ENCODE measurements at regions not wholly inside any gene's neighbourhood (a gene's known extent, or its start where the extent isn't known, plus 50 kb on each side); places are given as distances from the start of the nearest gene placed in this dataset.
A peak's percentile ranks its signal among the peaks of the same experiment; 100 is the strongest.

- DNase-seq = no peak
- TF ChIP-seq, protein P1, sequence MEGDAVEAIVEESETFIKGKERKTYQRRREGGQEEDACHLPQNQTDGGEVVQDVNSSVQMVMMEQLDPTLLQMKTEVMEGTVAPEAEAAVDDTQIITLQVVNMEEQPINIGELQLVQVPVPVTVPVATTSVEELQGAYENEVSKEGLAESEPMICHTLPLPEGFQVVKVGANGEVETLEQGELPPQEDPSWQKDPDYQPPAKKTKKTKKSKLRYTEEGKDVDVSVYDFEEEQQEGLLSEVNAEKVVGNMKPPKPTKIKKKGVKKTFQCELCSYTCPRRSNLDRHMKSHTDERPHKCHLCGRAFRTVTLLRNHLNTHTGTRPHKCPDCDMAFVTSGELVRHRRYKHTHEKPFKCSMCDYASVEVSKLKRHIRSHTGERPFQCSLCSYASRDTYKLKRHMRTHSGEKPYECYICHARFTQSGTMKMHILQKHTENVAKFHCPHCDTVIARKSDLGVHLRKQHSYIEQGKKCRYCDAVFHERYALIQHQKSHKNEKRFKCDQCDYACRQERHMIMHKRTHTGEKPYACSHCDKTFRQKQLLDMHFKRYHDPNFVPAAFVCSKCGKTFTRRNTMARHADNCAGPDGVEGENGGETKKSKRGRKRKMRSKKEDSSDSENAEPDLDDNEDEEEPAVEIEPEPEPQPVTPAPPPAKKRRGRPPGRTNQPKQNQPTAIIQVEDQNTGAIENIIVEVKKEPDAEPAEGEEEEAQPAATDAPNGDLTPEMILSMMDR (IDR thresholded peaks at IDR 0.05; ENCODE audit: control extremely low read depth, extremely low read depth) = no peak
- WGBS, 2 donors = 9 to 20% methylated on average over 12 of the region's 12 CpGs
- Histone ChIP-seq H3K27me3 (ENCODE audit: control insufficient read depth in 3 of 3, insufficient read depth in 3 of 3, low read length in 2 of 3) (no peaks in the 10 kb centered on the region), H3K4me1 (ENCODE audit: control insufficient read depth in 5 of 5, insufficient read depth in 5 of 5, low read length in 5 of 5) (peaks cover 0 to 14% (median 0%) of the 10 kb centered on the region in 5 donors), H3K9ac (ENCODE audit: insufficient read depth in 1 of 2, low read length in 2 of 2) (no peak overlapping the region), H3K4me3 (peak overlapping the region; percentile 24), H3K9me3 (ENCODE audit: control insufficient read depth in 4 of 4, insufficient read depth in 3 of 4, low read length in 3 of 4) (no peaks in the 10 kb centered on the region), H3K27ac (ENCODE audit: low read depth in 1 of 2, low read length in 1 of 2) (peak overlapping the region in 1 of 2 donors; percentile 81), H3K36me3 (ENCODE audit: control insufficient read depth in 4 of 4, insufficient read depth in 4 of 4, low read length in 4 of 4) (peaks cover 0 to 7% (median 0%) of the 10 kb centered on the region in 4 donors)
- ATAC-seq (ENCODE audit: insufficient read depth, low FRiP score) = peak; percentile 76
Measured at GRCh38 chr9:129282272-129282671, 104.2 kb upstream of the IER5L start.

DNA sequence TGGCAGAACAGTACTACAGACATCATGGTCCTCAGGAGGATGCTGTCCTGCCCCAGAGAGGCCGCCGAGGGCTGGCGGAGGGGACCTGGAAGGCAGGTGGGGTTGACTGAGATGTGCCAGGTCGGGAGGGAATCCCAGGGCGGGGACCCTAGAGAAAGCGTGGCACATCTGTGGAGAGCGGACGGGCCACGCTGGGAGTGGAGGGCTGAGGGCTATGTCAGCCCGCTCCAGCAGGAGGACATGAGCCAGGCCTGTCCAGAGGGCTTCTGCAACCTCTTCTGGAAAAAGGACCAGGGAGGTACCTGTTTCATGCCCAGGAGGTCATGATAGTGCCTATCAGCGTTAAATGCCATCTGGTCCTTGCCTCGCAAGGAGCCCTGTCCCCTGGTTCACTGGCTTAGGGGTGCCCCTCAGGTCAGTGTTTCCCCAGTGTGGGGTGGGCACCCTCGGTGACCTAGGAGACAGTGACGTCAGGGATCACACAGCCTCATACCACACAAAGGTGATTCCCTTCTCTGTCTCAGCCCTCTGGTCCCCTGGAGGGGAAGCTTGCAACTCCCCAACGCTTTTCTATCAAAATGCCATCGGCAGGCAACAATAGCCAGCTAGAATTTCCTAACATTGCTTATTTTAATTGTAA, 103.6 kb upstream of the IER5L start:
- H3K9me3 ChIP-seq (ENCODE audit: control insufficient read depth in 4 of 4, insufficient read depth in 3 of 4, low read length in 3 of 4) = no peaks in the 10 kb centered on the region
- ATAC-seq (ENCODE audit: insufficient read depth, low FRiP score) = no peak
- TF ChIP-seq, protein P1 (IDR thresholded peaks at IDR 0.05; ENCODE audit: control extremely low read depth, extremely low read depth) = no peak
- H3K4me1 ChIP-seq (ENCODE audit: control insufficient read depth in 5 of 5, insufficient read depth in 5 of 5, low read length in 5 of 5) = peaks cover 0 to 14% (median 2%) of the 10 kb centered on the region in 5 donors
- no peak overlapping the region for H3K9ac ChIP-seq (ENCODE audit: insufficient read depth in 1 of 2, low read length in 2 of 2)
- no peak for DNase-seq
- peaks cover 0 to 7% (median 0%) of the 10 kb centered on the region in 4 donors for H3K36me3 ChIP-seq (ENCODE audit: control insufficient read depth in 4 of 4, insufficient read depth in 4 of 4, low read length in 4 of 4)
- no peaks in the 10 kb centered on the region for H3K27me3 ChIP-seq (ENCODE audit: control insufficient read depth in 3 of 3, insufficient read depth in 3 of 3, low read length in 2 of 3)
- peak overlapping the region in 1 of 2 donors; percentile 20 for H3K27ac ChIP-seq (ENCODE audit: low read depth in 1 of 2, low read length in 1 of 2)
- WGBS, 2 donors = 83 to 85% methylated on average over 16 of the region's 16 CpGs
- no peak overlapping the region for H3K4me3 ChIP-seq

DNA sequence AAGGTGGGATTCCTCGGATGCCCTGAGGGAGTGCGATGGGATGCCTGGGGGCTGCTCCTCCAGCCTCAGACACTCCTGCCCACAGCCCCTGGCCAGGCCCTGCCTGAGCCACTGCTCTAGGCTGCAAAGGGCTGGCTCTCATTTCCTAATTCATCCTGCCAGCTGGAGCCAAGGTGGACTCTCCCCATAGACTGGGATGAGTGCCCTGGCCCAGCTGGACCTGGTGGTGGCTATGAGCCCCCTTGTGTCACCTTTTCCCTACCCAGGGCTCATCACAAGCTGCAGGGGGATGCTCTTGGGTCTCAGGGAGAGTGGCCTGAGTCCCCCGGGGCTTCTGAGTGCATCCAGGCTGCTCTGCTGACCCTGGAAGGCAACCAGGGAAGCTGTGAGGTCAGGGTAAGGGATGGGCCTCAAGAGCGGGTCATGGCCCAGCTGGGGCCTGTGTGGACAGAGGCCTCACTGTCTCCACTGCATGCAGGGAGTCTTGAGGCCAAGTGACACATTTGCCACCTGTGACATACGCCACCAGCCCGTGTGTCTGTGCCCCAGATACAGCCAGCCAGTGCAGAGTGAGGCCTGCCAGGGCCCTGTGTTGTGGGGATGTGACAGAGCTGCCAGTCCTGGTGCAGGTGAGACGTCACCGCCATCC, 102.7 kb upstream of the IER5L start:
- WGBS, 2 donors = 93 to 95% methylated on average over 8 of the region's 8 CpGs
- ATAC-seq (ENCODE audit: insufficient read depth, low FRiP score) = no peak
- H3K4me3 ChIP-seq = no peak overlapping the region
- peaks cover 0 to 14% (median 2%) of the 10 kb centered on the region in 5 donors for H3K4me1 ChIP-seq (ENCODE audit: control insufficient read depth in 5 of 5, insufficient read depth in 5 of 5, low read length in 5 of 5)
- H3K9me3 ChIP-seq (ENCODE audit: control insufficient read depth in 4 of 4, insufficient read depth in 3 of 4, low read length in 3 of 4) = no peaks in the 10 kb centered on the region
- TF ChIP-seq, protein P1 (IDR thresholded peaks at IDR 0.05; ENCODE audit: control extremely low read depth, extremely low read depth) = no peak
- H3K27me3 ChIP-seq (ENCODE audit: control insufficient read depth in 3 of 3, insufficient read depth in 3 of 3, low read length in 2 of 3) = no peaks in the 10 kb centered on the region
- no peak overlapping the region for H3K27ac ChIP-seq (ENCODE audit: low read depth in 1 of 2, low read length in 1 of 2)
- no peak overlapping the region for H3K9ac ChIP-seq (ENCODE audit: insufficient read depth in 1 of 2, low read length in 2 of 2)
- no peak for DNase-seq
- H3K36me3 ChIP-seq (ENCODE audit: control insufficient read depth in 4 of 4, insufficient read depth in 4 of 4, low read length in 4 of 4) = peaks cover 0 to 4% (median 0%) of the 10 kb centered on the region in 4 donors

All from lung (tissue), 11 donors.